GM12891 (cell line): ENCODE measurements at regions not wholly inside any gene's neighbourhood (a gene's known extent, or its start where the extent isn't known, plus 50 kb on each side); places are given as distances from the start of the nearest gene placed in this dataset.

Experiments
- POLR2A ChIP-seq: IDR thresholded peaks from 2 replicates; pipeline ENCODE4 v1.6.1; 2011; ENCODE audit warnings: low read depth, low read length, control low read depth
- POLR2AphosphoS5 ChIP-seq: IDR thresholded peaks from 2 replicates; pipeline ENCODE4 v1.6.1; 2011; ENCODE audit warnings: low read depth, low read length, control low read depth

- TF ChIP-seq POLR2AphosphoS5 (no peak), POLR2A (no peak)
Observed at GRCh38 chrX:35625714-35626113, 172.4 kb upstream of the MAGEB16 start.
